ENCODE measurements at regions not wholly inside any gene's neighbourhood (a gene's known extent, or its start where the extent isn't known, plus 50 kb on each side); places are given as distances from the start of the nearest gene placed in this dataset.

DNA sequence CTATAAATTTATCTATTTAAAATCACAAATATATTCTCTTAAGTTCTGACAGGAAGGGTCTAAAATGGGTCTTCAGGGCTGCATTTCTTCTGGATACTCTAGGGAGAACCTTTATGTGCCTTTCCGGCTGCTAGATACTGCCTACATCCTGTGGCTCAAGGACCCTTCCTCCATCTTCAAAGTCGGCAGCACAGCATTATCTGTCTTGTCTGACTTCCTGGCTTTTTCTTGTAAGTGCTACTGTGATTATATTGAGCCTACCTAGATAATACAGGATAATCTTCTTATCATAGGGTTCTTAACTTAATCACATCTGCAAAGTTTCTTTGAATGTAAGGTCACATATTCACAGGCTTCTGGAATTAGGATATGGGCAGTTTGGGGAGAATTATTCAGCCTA is 943.8 kb upstream of the TYRP1 start:
- no peak for DNase-seq

DNA sequence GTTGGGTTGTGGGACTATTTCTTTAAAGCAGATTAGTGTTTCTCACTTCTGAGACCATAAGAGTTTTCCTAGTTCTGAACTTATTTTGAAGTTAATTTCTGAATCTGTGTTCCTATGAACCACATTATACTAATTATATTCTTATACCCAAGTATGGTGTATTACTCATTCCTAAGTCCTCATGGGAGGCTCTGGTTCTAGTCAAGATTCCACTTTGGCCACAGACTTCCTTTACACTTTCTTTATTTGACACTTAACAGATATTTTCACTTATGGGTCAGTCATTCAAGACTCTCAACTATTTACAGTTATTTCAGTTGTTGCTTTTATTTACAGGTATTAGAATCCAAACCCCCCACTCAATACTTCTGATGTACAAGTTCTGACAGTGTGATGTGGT is 937.2 kb upstream of the TYRP1 start:
- no peak for DNase-seq

DNA sequence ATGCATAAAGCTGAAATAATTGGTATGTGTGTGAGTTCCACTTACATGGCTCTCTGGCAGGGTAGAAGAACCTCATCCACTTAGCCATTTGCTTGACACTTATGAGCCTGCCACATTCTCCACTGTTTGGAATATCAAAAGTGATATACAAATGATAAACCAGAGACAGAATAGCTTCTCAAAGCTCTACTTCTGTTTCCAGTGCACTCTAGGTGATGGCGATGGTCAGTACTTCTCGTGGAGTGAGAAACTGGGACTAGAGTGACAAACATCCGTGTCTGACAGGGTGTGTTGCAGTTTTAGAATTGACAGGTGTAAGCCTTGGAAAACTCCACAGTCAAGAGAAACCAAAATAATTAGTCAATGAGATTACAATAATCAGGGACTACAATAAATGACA is 935.8 kb upstream of the TYRP1 start:
- DNase-seq: no peak

DNA sequence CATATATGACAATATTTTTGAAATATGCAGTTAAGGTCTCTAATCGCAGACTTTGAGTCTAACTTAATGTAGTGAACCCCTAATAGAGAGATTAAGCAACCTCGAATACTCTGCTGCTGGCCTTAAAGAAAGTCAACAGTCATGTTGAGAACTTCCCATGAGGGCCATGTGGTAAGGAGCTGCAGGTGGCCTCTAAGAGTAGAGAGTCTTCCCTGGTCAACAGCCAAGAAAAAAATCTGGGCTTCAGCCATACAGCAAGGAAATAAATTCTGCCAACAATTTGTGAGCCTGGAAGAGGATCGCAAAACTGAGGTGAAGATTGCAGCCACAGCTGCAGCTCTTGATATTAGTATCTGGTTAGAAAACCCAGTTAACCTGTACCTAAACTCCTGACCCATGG is 935.2 kb upstream of the TYRP1 start:
- no peak for DNase-seq

DNA sequence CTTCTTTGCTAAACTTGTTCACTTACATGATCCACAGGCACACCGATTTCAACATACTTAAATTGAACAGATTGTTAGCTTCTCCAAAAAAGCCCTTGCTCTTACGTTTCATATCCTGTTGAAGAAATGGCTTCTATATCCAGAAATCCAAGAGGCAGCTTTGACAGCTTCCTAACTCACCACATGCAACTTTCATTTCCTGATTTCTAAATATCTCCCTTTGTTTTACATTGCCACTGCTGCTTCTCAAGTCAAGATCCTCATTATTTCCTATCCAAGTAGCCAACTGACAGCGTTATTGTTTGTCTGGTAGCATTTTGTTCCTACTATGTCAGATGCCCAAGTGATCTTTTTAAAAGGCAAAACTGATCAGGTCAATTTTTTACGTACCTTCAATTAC is 913.2 kb upstream of the TYRP1 start:
- DNase-seq: no peak

DNA sequence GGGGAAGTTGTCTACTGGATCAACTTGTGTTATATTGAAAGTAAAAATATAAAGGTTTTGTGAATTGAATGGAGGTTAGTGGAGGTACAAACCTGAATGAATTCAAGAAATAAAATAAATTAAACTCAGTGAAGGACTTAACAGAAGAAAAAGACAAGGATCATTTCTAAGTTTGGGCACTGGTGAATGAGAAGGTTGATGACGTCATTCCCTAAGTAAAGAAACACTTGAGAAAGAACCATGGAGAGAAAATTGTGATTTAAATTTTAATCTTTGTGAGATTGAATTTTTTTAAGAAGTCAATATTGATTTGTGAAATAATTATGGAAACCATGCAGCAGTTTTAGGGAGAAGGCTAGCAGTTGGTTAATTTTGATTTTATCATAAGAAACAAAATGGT is 900.3 kb upstream of the TYRP1 start:
- DNase-seq: no peak

DNA sequence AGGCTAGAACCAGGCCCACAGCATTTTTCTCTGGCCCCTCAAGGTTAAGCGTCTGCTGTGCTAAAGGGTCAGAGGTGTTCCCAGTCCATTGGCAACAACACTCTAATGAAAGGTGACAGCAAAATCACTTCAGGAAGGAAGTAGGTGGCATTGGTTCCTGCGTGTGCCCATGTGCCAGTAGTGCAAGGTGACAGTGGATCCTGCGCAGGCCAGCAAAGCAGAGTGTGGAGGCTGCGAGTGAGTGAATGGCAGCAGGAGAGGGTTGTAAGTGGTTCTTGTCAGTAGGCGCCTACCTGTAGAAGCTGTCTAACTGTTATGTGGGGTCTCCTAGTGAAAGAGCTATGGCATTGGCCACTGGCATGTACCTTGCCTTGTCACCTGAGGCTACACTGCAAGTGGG is 898.2 kb upstream of the TYRP1 start:
- no peak for DNase-seq

DNA sequence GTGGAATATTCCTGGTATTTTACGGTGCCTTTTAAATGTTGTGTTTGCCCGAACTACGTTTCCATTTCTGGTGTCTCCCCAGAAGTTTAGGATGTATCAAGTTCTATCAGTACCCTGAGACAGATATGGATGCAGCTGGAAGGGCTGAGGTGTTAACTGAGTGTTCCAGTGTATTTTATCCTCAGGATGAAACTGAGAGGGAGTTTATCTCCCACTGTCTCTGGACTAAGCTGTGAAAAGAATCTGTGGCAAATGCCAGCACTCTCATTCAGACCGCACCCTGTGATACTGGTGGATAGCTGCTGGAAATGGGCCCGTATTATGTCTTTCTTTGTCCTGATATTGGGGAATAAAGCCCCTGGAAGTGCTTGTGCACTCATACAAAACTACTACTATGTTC is 887.2 kb upstream of the TYRP1 start:
- DNase-seq: no peak

DNA sequence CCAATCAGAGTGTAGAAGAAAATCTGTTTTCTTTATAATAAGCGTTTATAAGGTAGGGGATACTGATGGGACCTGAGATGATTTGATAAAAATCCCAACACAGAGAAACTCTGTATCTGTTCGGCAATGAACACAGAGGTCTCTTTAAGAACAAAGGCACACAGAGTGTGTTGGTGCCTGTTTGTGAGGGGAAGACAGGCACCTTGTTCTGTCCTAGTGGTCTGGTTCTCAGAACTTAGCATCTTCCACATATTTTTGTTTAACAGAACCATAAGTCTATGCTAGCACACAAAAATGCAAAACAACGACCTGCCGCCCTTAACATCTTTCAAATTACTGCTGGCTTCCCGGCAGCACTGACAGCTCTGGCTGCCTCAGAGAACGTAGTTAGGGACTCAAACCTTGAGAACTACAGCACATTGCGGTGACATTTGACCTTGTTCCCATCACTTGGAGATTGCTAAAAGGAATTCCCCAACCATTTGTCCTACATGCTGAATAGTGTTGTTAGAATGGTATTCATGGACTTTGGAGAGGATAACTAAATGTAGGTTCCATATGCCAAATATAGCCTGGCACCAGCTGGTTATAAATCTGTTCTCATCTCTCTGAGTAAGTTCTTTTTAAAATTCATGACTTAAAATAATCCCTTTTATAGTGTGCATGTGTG is 871.7 kb upstream of the TYRP1 start:
- no peak for DNase-seq

DNA sequence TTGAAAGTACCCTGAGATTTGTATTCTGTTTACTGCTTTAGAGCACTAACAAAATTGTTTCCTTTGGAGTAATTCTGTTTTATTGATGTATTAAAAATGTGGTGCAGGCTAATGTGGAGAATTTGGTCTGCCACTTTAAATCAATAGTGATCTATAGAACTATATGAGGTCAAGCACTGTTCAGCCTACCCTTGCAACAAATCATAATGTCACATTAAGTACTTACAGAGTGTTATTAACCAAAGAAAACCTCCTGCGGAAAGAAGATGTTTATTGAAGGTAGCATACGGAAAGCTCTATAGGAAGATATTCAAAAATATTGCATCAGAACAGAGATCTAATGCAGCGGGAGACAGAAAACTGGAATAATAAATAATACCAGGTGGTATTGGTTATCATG is 865.0 kb upstream of the TYRP1 start:
- no peak for DNase-seq

DNA sequence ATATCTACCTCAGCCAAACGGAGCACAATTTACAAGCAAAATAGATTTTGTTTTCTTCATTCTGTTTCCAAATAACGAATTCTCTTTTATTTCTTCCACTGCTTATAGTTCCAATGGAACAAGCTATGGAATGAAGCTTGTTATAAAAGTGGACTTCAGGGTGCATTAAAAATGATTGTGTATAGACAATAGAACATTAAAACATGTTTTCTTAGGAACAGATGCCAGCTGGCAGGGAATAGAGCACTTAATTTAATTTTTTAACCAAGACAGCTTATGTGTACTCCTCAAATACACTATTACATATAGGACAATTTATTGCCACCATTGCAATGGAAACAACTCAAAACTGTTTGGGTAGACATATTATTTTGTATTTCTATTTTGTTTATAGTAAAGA is 860.1 kb upstream of the TYRP1 start:
- no peak for DNase-seq

DNA sequence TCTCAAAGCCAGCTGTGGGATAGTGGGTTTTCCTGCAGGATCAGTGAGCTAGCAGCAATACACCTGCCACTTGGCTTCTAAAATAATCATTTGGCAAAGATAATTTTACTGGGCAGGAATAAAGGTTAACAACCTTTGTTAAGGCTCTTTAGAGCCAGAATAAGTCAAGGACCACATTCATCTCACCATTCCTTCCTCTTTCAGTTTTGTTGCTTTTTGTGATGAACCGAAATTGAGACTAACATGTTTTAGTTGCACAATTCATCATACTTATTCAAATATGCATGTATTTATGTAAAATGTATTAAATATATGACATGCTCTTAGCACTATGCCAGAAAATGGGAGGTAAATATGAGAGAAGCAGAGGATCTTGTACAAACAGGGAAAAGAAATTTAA is 824.4 kb upstream of the TYRP1 start:
- no peak for DNase-seq

DNA sequence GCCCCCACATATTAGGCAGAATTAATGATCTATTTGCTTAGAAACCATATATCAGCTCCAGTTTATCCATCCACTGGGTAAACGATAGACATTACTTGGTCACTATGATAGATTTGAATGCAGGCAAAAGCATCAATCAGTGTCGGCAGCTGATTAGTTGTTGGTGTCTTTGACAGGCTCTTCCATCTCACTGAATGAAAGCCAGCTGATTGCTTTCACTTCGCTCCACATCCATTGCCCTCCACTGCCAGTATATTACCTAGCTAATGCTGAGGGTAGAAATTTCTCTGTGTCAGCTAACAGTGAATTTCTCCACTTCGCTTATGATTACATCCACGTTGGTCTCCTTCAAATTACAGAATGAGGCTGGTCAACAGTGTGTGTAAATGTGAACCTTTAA is 821.3 kb upstream of the TYRP1 start:
- DNase-seq: no peak

DNA sequence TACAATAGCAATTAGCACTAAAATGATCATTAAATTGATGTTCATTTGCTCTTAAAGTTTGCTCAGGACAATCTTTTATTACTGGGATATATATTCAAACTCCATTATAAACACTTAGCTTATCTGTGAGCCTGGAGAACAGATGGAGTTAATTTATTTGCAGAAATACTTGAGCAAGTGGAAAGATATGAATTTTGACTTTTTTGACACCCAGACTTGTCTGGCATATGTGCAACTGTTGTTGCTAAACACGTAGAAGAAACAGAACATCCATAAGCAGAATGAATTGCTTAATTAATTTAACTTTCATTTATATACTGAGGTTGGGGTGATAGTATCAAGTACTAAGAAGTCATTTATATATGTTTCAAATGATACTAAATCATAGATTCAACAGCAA is 820.7 kb upstream of the TYRP1 start:
- DNase-seq: no peak

DNA sequence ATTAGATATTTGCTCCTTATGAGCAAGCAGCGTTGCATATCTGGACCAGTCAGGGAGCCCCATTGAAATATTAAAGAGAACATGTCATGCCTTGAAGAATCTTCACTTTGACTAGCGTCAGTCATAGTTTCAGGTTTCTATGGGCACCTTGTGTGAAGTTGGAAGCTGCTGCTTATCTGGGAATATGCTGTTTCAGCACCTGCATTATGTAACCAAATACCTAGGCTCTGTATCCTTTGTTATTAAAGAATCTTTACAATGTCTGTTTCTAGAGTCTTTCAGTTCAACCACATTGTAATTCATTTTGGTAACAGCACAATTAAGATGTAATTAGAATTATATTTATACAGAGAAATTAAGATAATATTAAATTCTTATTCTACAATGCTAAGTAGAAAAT is 818.8 kb upstream of the TYRP1 start:
- DNase-seq: no peak

DNA sequence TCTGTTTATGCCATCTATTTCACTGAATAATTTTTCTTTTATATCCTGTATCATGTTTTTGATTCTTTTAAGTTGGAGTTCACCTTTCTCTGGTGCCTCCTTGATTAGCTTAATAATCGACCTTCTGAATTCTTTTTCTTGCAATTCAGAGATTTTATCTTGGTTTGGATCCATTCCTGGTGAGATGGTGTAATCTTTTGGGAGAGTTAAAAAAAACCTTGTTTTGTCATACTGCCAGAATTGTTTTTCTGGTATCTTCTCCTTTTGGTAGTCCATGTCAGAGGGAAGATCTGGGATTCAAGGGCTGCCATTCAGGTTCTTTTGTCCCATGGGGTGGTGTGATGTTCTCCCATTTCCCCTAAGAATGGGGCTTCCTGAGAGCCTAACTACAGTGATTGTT is 800.8 kb upstream of the TYRP1 start:
- DNase-seq: no peak

DNA sequence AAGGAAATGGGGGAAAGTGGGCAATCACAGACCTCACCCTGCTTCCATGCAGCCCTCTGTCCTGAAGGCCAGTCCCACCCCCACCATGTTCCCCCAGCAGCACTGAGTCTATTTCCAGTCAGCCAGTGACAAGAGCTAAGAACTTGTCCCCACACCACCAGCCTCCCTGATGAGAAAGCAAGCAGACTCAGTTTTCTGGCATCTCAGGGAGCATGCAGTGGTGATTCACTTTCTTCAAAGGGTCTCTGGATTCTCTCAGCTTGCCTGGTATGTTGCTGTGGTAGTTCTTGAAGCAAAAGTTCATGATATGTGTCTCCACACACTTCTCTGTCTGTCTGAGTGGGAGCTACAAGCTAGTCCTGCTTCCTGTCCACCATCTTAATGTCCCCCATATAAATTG is 799.9 kb upstream of the TYRP1 start:
- DNase-seq: no peak

DNA sequence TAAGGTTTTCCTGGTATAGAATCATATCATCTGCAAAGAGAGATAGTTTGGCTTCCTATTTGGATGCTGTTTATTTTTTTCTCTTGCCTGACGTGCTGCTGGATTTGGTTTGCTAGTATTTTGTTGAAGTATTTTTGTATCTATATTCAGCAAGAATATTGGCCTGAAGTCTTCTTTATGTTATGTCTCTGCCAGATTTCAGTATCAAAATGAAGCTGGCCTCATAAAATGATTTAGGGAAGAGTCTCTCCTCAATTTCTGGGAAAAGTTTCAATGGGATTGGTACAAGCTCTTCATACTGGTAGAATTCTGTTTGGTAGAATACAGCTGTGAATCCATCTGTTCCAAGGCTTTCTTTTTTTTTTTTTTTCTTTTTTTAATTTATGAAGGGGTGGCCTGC is 799.0 kb upstream of the TYRP1 start:
- no peak for DNase-seq

DNA sequence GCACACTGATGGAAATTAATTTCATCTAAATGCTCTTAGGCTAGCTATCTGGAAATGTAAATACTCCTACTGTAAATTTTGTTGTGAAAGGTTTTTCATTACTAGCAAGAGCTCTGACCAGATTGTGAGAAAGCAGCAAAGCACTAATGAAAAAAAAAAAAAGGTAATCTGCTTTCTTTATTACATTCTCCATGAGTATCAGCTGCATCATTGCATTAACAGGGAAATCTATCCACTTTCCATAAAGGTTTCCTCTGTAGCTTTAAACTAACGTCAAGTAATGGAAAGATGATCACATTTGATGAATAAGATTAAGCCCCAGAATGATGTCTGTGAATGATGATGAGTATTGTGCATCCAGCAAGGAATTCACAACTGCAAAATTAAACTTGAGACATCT is 790.6 kb upstream of the TYRP1 start:
- DNase-seq: no peak

DNA sequence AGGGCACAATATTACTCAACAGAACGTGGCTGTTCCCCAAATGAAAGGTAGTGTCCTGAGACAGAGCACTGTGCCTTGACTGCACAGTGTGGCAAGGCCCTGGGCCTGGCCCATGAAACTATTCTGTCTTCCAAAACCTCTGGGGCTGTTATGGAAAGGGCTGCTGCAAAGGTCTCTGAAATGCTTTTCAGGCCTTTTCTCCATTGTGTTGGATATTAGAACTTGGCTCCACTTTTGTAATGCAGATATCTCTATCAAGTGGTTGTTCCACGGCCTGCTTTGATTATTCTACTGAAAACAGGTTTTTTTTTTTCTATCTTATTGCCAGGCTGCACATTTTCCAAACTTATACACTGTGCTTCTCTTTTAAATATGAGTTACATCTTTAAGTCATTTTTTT is 777.5 kb upstream of the TYRP1 start:
- DNase-seq: no peak

DNA sequence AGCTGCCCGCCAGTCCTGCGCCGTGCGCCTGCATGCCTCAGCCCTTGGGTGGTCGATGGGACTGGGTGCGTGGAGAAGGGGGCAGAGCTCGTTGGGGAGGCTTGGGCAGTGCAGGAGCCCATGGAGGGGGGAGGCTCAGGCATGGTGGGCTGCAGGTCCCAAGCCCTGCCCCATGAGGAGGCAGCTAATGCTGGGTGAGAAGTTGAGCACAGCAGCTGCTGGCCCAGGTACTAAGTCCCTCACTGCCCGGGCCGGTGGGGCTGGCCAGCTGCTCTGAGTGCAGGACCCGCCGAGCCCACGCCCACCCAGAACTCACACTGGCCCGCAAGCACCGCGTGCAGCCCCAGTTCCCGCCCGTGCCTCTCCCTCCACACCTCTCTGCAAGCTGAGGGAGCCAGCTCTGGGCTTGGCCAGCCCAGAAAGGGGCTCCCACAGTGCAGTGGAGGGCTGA is 764.3 kb upstream of the TYRP1 start:
- DNase-seq: no peak

DNA sequence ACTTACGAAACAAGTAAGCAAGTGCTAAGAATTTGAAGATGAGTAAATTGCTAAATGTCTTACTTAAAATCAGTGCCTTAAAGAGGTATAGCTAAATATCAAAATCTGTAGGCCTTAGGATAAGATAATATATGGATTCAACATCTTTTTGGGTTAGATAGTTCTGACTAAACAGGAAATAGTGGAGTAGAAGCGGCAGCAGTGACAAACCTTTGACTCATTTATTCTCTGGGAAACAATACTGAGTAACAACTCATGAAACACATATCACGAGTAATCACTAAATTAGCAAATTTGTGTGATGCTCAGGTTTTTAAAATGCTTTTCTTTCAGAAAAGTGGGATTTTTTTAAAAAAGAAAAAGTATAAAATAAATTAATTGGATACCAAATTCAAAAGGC is 762.1 kb upstream of the TYRP1 start:
- DNase-seq: no peak

DNA sequence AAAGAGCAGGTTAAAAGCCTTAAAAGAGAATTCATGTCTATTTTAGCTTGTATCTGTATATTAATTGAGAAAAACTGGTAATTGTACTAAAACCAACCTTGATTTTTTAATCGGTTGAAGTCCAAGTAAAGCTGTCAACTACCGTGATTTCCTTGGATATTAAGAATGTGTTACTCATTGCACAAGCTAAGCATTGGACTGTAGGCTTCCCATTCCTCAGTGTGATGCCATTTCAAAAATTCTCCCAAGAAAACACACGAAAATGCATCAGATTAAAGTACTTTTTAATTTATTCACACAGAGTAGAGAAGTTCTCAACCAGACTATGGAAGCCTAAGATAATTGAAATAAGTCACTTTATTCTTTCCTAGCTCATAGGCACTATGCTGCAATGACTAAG is 761.4 kb upstream of the TYRP1 start:
- DNase-seq: no peak

DNA sequence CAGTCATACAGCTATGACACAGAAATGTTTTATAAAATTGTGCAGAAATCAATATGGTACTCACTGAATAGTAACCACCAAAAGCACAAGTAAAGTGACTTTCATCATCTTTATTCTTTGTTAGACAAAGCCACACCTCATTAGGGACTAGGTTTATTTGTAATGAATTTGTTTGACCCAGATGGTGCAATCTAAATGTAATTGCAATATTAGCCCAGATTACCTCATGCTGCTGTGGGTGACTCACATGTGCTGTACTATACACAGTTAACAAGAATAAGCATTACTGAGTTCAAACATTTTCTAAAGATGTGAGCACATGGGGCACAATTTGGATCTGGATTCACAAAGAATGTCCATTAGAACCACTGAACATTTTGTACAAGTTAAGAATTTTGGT is 759.3 kb upstream of the TYRP1 start:
- no peak for DNase-seq

DNA sequence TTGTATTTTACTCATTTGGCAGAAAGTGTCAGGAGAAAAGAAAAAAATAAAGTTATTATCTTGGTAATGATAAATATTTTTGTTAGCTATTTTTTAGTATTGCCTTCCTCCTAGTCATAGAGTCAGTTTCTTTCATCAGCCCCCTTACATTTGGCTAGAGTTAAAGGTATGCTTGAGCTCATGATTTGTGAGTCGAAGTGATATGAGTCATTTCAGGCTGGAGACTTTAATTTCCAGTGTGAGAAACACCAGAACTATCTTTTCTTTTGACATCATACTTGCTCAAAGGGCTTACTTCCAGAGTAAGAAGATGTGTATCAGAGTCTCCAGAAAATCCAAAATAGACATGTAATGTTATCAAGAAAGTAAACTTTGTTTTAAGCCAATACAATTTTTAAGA is 746.7 kb upstream of the TYRP1 start:
- DNase-seq: no peak

DNA sequence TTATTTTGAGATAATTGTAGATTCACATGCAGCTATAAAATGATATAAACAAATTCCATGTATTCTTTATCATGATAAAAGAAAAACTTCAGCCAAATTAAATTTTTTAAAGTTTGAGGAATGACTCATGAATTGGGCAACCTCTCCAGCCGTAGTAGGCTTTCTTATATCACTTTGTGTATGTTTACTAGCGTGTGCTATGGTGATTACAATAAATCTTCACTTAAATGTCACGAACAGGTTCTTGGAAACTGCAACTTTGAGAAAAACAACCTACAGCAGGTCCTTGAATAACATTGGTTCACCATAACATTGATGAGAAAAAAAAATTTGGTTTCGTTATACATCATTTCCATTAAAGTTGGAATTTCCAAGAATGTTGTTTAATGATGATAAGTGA is 730.9 kb upstream of the TYRP1 start:
- DNase-seq: no peak

Data from suppressor macrophage (primary cell).